H1 (cell line): ENCODE measurements at regions not wholly inside any gene's neighbourhood (a gene's known extent, or its start where the extent isn't known, plus 50 kb on each side); places are given as distances from the start of the nearest gene placed in this dataset.

Experiments used
- CTCF ChIA-PET: fragments of 300-600 bp; sonication (Branson Sonifier 250); formaldehyde crosslinking; loops from one replicate; lab custom pipeline; 2021; ENCODE audit not compliant: partially characterized antibody; lab: Charles Lee
- POLR2A ChIA-PET: fragments of 300-600 bp; sonication (Branson Sonifier 250); formaldehyde crosslinking; loops from one replicate; lab custom pipeline; 2021; ENCODE audit warnings: inconsistent platforms; ENCODE audit not compliant: partially characterized antibody; lab: Charles Lee
- DNase-seq, 2 experiments: peaks; one replicate each; pipeline versions ENCODE4 v3.0.0 to v3.0.0-alpha.2; 2010 to 2022; ENCODE audit warnings: low spot score in 2 of 2, low read depth in 1 of 2, mixed read lengths in 1 of 2
- FAIRE-seq: peaks from 2 replicates; lab custom pipeline; 2011; peaks lifted over from hg19 to GRCh38; lab: Jason Lieb, UNC
- H2AFZ ChIP-seq: 2 replicates; pipeline ENCODE4 v1.8.1; 2012; ENCODE audit warnings: low read length, inconsistent platforms
- H2AK5ac ChIP-seq: 2 replicates; pipeline ENCODE4 v1.6.1; 2013; ENCODE audit warnings: low read depth, low read length
- H2BK120ac ChIP-seq: replicated peaks from 2 replicates; pipeline ENCODE3; 2013; ENCODE audit warnings: low read depth, low read length, inconsistent platforms
- H2BK12ac ChIP-seq: 2 replicates; pipeline ENCODE4 v1.6.1; 2013; ENCODE audit warnings: low read depth, low read length
- H2BK15ac ChIP-seq: 2 replicates; pipeline ENCODE4 v1.6.1; 2013; ENCODE audit warnings: low read length
- H2BK20ac ChIP-seq: 2 replicates; pipeline ENCODE4 v1.6.1; 2013; ENCODE audit warnings: low read length
- H2BK5ac ChIP-seq: 2 replicates; pipeline ENCODE4 v1.6.1; 2013; ENCODE audit warnings: low read depth, low read length
- H3K14ac ChIP-seq: 2 replicates; pipeline ENCODE4 v1.6.1; 2013; ENCODE audit warnings: inconsistent platforms; ENCODE audit not compliant: insufficient read length
- H3K18ac ChIP-seq: 2 replicates; pipeline ENCODE4 v1.6.1; 2013; ENCODE audit warnings: low read length; ENCODE audit errors: extremely low read depth
- H3K23ac ChIP-seq: 2 replicates; pipeline ENCODE4 v1.6.1; 2013; ENCODE audit warnings: inconsistent platforms; ENCODE audit not compliant: insufficient read length
- H3K23me2 ChIP-seq: 2 replicates; pipeline ENCODE4 v1.6.1; 2013; ENCODE audit warnings: low read depth, low read length
- H3K27ac ChIP-seq: 2 replicates; pipeline ENCODE4 v1.6.1; 2011; ENCODE audit warnings: low read depth, low read length, inconsistent platforms
- H3K27me3 ChIP-seq, 4 experiments: replicated peaks in 1 of 4; 1 replicate in 1 of 4; 2 replicates in 3 of 4; pipeline versions ENCODE4 v1.6.1 to v1.8.1; 2011 to 2013; ENCODE audit warnings: low read length in 3 of 4, mild to moderate bottlenecking in 3 of 4, inconsistent platforms in 2 of 4, mixed read lengths in 2 of 4, moderate library complexity in 1 of 4; ENCODE audit not compliant: control insufficient read depth in 3 of 4, insufficient read depth in 3 of 4; ENCODE audit errors: extremely low read depth in 1 of 4
- H3K36me3 ChIP-seq, 4 experiments: 2 replicates each; pipeline versions ENCODE4 v1.6.1 to v1.8.1; 2011 to 2013; ENCODE audit warnings: mild to moderate bottlenecking in 4 of 4, low read length in 3 of 4, moderate library complexity in 2 of 4, control low read depth in 1 of 4, inconsistent platforms in 1 of 4; ENCODE audit not compliant: insufficient read depth in 4 of 4, control insufficient read depth in 2 of 4
- H3K4ac ChIP-seq: replicated peaks from 2 replicates; pipeline ENCODE3; 2013; ENCODE audit warnings: low read length, low read depth, mixed read lengths, inconsistent platforms; ENCODE audit not compliant: insufficient read length
- H3K4me1 ChIP-seq, 4 experiments: replicated peaks in 1 of 4; 1 replicate in 1 of 4; 2 replicates in 3 of 4; pipeline versions ENCODE4 v1.6.1 to v1.8.1; 2011 to 2013; ENCODE audit warnings: low read length in 3 of 4, inconsistent platforms in 2 of 4, mixed read lengths in 1 of 4; ENCODE audit not compliant: insufficient read depth in 4 of 4, control insufficient read depth in 3 of 4
- H3K4me2 ChIP-seq, 2 experiments: 2 replicates each; pipeline versions ENCODE4 v1.6.1 to v1.8.1; 2011 to 2013; ENCODE audit warnings: low read depth in 2 of 2, low read length in 2 of 2, control low read depth in 1 of 2, inconsistent platforms in 1 of 2, mild to moderate bottlenecking in 1 of 2; ENCODE audit not compliant: insufficient read depth in 1 of 2
- H3K4me3 ChIP-seq, 4 experiments: fragments of 200-600, 300-600 bp in 1 of 4; sonication (generic), shearing (Covaris generic), sonication (Bioruptor Twin) in 1 of 4; 2 replicates each; pipeline versions ENCODE4 v1.5.1 to v1.8.1; 2011 to 2016; ENCODE audit warnings: low read length in 4 of 4, low read depth in 3 of 4, control low read depth in 2 of 4, inconsistent platforms in 2 of 4, mild to moderate bottlenecking in 2 of 4, mixed read lengths in 1 of 4, moderate library complexity in 1 of 4; ENCODE audit not compliant: insufficient read depth in 2 of 4; ENCODE audit errors: extremely low read depth in 1 of 4
- H3K56ac ChIP-seq: replicated peaks from 2 replicates; pipeline ENCODE3; 2013; ENCODE audit warnings: low read depth, mild to moderate bottlenecking, mixed read lengths, low read length, inconsistent platforms; ENCODE audit not compliant: insufficient read length
- H3K79me1 ChIP-seq: 2 replicates; pipeline ENCODE4 v1.6.1; 2013; ENCODE audit warnings: low read depth, low read length, control low read depth
- H3K79me2 ChIP-seq, 2 experiments: 2 replicates each; pipeline versions ENCODE4 v1.6.1 to v1.8.1; 2012 to 2013; ENCODE audit warnings: low read length in 2 of 2, mild to moderate bottlenecking in 2 of 2, inconsistent platforms in 1 of 2; ENCODE audit not compliant: insufficient read depth in 2 of 2, control insufficient read depth in 1 of 2
- H3K9ac ChIP-seq, 4 experiments: replicated peaks in 1 of 4; 1 replicate in 1 of 4; 2 replicates in 3 of 4; pipeline versions ENCODE4 v1.6.1 to v1.8.1; 2011 to 2013; ENCODE audit warnings: low read depth in 3 of 4, low read length in 3 of 4, control low read depth in 2 of 4, mild to moderate bottlenecking in 2 of 4, moderate library complexity in 2 of 4, inconsistent platforms in 1 of 4; ENCODE audit errors: extremely low read depth in 1 of 4
- H3K9me3 ChIP-seq, 2 experiments: 2 replicates each; pipeline versions ENCODE4 v1.6.1 to v1.8.1; 2012 to 2013; ENCODE audit warnings: mild to moderate bottlenecking in 2 of 2, moderate library complexity in 2 of 2, control low read depth in 1 of 2, inconsistent platforms in 1 of 2, low read depth in 1 of 2, low read length in 1 of 2, mixed read lengths in 1 of 2; ENCODE audit not compliant: insufficient read depth in 2 of 2
- H4K20me1 ChIP-seq, 2 experiments: replicated peaks in 1 of 2; 2 replicates each; pipeline versions ENCODE3 to v1.8.1; 2011 to 2013; ENCODE audit warnings: inconsistent platforms in 2 of 2, low read length in 2 of 2, mild to moderate bottlenecking in 1 of 2; ENCODE audit not compliant: insufficient read depth in 2 of 2, control insufficient read depth in 1 of 2
- H4K5ac ChIP-seq: 2 replicates; pipeline ENCODE4 v1.6.1; 2013; ENCODE audit warnings: low read length, low read depth, mixed read lengths, inconsistent platforms; ENCODE audit not compliant: insufficient read length
- H4K8ac ChIP-seq: 2 replicates; pipeline ENCODE4 v1.8.0; 2013; ENCODE audit warnings: mild to moderate bottlenecking, moderate library complexity, low read length, inconsistent platforms; ENCODE audit not compliant: insufficient read depth; ENCODE audit errors: extremely low read depth
- H4K91ac ChIP-seq: replicated peaks from 2 replicates; pipeline ENCODE3; 2013; ENCODE audit warnings: low read length, mixed read lengths, inconsistent platforms; ENCODE audit not compliant: insufficient read length
- EGR1 ChIP-seq: IDR thresholded peaks from 2 replicates; pipeline ENCODE4 v1.6.1; 2011; ENCODE audit warnings: low read depth, low read length, borderline replicate concordance
- GTF2F1 ChIP-seq: IDR thresholded peaks from 2 replicates; pipeline ENCODE4 v1.6.1; 2012; ENCODE audit warnings: low read depth, low read length, improper control_type of control experiment, borderline replicate concordance
- WGBS, 2 experiments: shearing (Covaris generic) in 1 of 2; methylation state at CpG; one replicate each; pipeline versions ENCODE4 v1.1.6 to v1.1.7; 2013 to 2015; ENCODE audit warnings: low lambda C conversion rate in 2 of 2, mixed read lengths in 2 of 2, inconsistent platforms in 1 of 2, low coverage in 1 of 2, missing lambda C conversion rate in 1 of 2; ENCODE audit not compliant: insufficient replicate concordance in 2 of 2, insufficient coverage in 1 of 2, insufficient read length in 1 of 2; ENCODE audit errors: extremely low coverage in 1 of 2, missing lambda C conversion rate in 1 of 2; 5-methylcytosine and 5-hydroxymethylcytosine counted together
- TF ChIP-seq, protein P1 (sequence below): IDR thresholded peaks from 2 replicates; pipeline ENCODE4 v1.6.1; 2012; ENCODE audit warnings: inconsistent platforms
- TF ChIP-seq, protein P2 (sequence below): IDR thresholded peaks from 2 replicates; pipeline ENCODE4 v1.6.1; 2012; ENCODE audit warnings: low read length, inconsistent platforms

DNA sequence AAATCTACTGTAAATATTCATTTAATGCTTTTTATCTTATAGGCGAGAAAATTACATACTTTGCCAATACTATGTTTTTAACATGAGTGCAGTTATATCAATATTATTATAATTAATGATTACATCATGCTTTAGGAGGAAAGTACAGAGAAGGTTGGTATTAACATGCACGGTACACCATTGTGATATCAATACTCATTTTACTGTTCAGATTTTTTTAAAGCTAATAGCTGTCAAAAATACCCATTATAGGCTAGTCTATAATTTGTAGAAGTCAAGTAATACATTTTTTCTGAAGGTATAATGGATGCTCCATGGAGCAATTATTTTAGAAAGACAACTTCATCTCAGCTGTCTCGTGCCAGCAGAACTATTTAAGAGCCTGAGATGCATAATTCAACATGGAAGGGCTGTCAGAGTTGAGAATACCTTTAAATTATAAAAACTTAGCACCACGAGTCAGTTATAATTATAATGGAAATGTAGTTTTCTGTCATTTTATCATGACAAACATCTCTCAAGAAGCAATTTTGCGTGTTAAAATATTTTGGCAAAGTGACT is 1641.7 kb upstream of the ACVR2A start:
- Histone ChIP-seq H2BK12ac (no peak overlapping the region), H3K79me2 (no peaks in the 10 kb centered on the region), H2AK5ac (no peak overlapping the region), H4K8ac (no peak overlapping the region), H3K18ac (no peak overlapping the region), H3K79me1 (no peaks in the 10 kb centered on the region), H2BK15ac (no peak overlapping the region)
- no peak for FAIRE-seq
- CTCF ChIA-PET = interaction anchor here (0.7 kb wide), 1 partner anchor 316 kb away, joined by 4 read pairs; no protein-coding TSS in a partner anchor
- DNase-seq = no peak
- TF ChIP-seq GTF2F1 = no peak
- TF ChIP-seq, protein P1, sequence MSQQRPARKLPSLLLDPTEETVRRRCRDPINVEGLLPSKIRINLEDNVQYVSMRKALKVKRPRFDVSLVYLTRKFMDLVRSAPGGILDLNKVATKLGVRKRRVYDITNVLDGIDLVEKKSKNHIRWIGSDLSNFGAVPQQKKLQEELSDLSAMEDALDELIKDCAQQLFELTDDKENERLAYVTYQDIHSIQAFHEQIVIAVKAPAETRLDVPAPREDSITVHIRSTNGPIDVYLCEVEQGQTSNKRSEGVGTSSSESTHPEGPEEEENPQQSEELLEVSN = no peak
- TF ChIP-seq, protein P2, sequence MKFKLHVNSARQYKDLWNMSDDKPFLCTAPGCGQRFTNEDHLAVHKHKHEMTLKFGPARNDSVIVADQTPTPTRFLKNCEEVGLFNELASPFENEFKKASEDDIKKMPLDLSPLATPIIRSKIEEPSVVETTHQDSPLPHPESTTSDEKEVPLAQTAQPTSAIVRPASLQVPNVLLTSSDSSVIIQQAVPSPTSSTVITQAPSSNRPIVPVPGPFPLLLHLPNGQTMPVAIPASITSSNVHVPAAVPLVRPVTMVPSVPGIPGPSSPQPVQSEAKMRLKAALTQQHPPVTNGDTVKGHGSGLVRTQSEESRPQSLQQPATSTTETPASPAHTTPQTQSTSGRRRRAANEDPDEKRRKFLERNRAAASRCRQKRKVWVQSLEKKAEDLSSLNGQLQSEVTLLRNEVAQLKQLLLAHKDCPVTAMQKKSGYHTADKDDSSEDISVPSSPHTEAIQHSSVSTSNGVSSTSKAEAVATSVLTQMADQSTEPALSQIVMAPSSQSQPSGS = no peak
- no peak for TF ChIP-seq EGR1
- TF ChIP-seq, all 59 proteins: peak for 0
- 90% methylated on average over 5 of the region's 5 CpGs; no CpG with 5 or more reads in 1 of the 2 experiments for WGBS, 2 experiments
- Histone ChIP-seq H3K9ac (no peak overlapping the region), H2BK120ac (no peak overlapping the region), H2AFZ (no peak overlapping the region), H3K36me3 (no peaks in the 10 kb centered on the region), H2BK20ac (no peak overlapping the region), H3K27me3 (no peaks in the 10 kb centered on the region), H3K23ac (no peak overlapping the region), H4K91ac (no peak overlapping the region), H4K20me1 (no peaks in the 10 kb centered on the region), H3K56ac (no peak overlapping the region), H3K4ac (no peak overlapping the region), H2BK5ac (no peak overlapping the region), H3K23me2 (no peaks in the 10 kb centered on the region), H4K5ac (no peak overlapping the region), H3K4me1 (no peaks in the 10 kb centered on the region), H3K4me2 (no peak overlapping the region), H3K27ac (no peak overlapping the region), H3K14ac (no peak overlapping the region), H3K4me3 (no peak overlapping the region), H3K9me3 (no peaks in the 10 kb centered on the region)
- POLR2A ChIA-PET = no interaction called here
